ENCODE measurements at regions not wholly inside any gene's neighbourhood (a gene's known extent, or its start where the extent isn't known, plus 50 kb on each side); places are given as distances from the start of the nearest gene placed in this dataset.

DNA sequence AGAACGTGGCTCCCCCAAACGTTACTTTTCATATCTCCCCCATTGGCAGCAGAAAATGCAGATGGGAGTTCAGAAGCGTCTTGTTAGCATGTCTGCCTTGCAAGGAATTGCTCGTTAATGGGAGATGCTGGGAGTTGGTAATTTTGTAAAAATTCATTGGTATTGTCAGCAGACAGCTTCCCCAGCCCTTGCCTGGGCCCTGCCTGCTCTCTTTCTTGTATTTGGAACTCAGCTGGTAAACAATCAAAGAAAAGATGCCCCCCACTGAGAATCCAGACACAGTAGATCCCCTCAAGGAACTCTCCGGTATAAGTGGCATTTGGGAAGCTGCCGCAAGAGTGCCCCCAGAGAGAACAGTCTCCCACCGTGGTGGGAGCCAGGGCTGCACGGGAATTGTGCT is 94.4 kb upstream of the IGSF21 start:
- H3K9me3 ChIP-seq = no peaks in the 10 kb centered on the region
- TF ChIP-seq, protein P1, sequence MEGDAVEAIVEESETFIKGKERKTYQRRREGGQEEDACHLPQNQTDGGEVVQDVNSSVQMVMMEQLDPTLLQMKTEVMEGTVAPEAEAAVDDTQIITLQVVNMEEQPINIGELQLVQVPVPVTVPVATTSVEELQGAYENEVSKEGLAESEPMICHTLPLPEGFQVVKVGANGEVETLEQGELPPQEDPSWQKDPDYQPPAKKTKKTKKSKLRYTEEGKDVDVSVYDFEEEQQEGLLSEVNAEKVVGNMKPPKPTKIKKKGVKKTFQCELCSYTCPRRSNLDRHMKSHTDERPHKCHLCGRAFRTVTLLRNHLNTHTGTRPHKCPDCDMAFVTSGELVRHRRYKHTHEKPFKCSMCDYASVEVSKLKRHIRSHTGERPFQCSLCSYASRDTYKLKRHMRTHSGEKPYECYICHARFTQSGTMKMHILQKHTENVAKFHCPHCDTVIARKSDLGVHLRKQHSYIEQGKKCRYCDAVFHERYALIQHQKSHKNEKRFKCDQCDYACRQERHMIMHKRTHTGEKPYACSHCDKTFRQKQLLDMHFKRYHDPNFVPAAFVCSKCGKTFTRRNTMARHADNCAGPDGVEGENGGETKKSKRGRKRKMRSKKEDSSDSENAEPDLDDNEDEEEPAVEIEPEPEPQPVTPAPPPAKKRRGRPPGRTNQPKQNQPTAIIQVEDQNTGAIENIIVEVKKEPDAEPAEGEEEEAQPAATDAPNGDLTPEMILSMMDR (IDR thresholded peaks at IDR 0.05; ENCODE audit: low read depth, low read length) = no peak
- no peaks in the 10 kb centered on the region for H3K4me1 ChIP-seq
- no peak for DNase-seq
- no peaks in the 10 kb centered on the region for H3K36me3 ChIP-seq
- H3K4me3 ChIP-seq (ENCODE audit: low read depth, low read length) = no peak overlapping the region
- no peaks in the 10 kb centered on the region for H3K27me3 ChIP-seq

DNA sequence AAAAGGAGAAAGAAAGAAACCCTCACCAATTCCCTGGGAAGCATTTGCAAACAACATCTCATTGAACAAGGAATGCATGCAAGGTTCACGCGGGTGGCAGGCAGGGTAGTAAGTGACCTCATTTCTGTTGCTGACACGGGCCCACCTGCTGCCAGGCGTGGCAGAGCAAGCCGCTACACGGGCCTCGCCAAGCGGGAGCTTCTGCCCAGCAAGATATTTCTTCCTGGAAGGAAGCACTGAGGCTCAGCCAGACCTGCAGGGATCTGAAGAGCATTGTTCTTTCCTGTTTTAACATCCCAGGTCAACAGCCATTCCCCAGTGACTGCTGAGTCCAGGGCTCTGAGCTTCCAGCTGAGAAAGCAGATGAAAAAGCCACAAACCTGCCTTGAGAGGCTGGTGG is 91.9 kb upstream of the IGSF21 start:
- TF ChIP-seq, protein P1 (IDR thresholded peaks at IDR 0.05; ENCODE audit: low read depth, low read length) = no peak
- no peaks in the 10 kb centered on the region for H3K36me3 ChIP-seq
- H3K9me3 ChIP-seq = no peaks in the 10 kb centered on the region
- no peaks in the 10 kb centered on the region; the same call in 1 of the 2 replicates for H3K27me3 ChIP-seq
- no peak overlapping the region for H3K4me3 ChIP-seq (ENCODE audit: low read depth, low read length)
- no peaks in the 10 kb centered on the region for H3K4me1 ChIP-seq
- no peak for DNase-seq

DNA sequence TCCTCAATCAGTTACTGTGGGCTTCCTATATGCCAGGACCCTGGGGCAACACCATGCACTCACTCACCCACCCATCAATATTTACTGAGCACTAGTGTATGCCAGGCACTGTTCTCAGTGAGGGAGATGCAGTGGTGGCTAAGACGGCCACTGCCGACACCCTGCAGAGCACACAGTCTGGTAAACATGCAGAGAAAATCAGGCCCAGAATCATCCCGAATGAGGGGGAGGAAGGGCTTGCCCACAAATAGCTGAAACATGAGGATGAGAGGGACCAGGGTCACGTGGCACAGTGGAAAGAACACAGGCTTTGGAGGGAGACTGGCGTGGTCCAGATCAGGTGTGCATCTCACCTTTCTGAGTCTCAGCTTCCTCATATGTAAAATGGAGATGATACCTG is 89.2 kb upstream of the IGSF21 start:
- no peaks in the 10 kb centered on the region for H3K9me3 ChIP-seq
- no peaks in the 10 kb centered on the region for H3K4me1 ChIP-seq
- DNase-seq = no peak
- peaks cover 6% of the 10 kb centered on the region for H3K27me3 ChIP-seq
- TF ChIP-seq, protein P1 (IDR thresholded peaks at IDR 0.05; ENCODE audit: low read depth, low read length) = no peak
- H3K4me3 ChIP-seq (ENCODE audit: low read depth, low read length) = no peak overlapping the region
- no peaks in the 10 kb centered on the region for H3K36me3 ChIP-seq

DNA sequence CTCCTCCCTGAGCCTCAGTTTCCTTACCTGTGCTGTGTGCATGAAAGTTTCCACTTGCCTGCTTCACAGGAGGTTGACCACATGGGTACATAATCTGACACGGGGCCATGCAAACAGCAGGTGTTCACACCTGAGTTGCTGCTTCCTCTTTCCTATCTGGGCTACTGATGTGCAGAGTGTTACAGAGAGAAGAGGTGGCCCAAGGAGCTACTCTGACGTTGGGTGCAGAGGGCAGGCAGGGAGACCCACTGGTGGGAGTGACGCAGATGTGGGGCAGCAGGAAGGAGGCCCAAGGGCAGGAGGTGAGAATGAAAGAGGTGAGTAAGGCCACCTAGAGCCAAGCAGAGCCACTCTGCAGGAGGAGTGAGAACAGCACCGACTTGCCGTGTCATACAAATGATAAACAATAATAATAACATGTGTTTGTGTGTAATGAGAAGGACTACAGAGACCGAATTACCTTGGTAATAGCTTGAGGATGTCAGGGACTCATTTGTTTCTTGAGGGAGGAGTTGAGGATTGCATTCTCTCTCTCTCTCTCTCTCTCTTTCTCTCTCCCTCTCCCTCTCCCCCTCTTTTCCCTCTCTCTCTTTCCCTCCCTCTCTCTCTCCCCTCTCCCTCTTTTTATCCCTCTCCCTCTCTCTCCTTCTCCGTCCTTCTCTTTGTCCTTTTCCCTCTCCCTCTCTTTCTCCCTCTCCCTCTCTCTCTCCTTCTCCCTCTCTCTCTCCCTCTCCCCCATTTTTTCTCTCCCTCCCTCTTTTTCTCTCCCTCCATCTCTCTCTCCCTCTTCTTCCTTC is 87.4 kb upstream of the IGSF21 start:
- no peaks in the 10 kb centered on the region for H3K9me3 ChIP-seq
- TF ChIP-seq, protein P1 (IDR thresholded peaks at IDR 0.05; ENCODE audit: low read depth, low read length) = no peak
- H3K27me3 ChIP-seq = peaks cover 6% of the 10 kb centered on the region
- H3K4me1 ChIP-seq = no peaks in the 10 kb centered on the region
- no peaks in the 10 kb centered on the region for H3K36me3 ChIP-seq
- H3K4me3 ChIP-seq (ENCODE audit: low read depth, low read length) = no peak overlapping the region
- DNase-seq = no peak

DNA sequence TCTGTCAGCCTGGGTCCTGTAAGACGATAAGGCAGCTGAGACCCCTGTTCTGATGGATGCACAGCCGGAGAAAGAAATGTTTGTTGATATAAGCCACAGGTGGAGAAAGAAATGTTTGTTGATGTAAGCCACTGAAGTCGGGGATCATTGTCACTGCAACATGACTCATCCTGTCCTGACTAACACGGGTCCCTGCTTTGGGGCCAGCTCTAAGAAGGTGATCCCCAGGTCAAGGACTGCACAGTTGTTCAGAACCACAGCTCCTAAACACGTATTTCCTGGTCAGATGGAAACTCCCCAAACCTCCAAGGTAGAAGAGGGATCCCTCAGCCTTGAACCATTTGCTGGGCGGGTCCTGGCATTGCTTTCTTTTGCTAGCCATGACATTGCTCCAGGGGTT is 86.4 kb upstream of the IGSF21 start:
- no peak for DNase-seq
- H3K4me3 ChIP-seq (ENCODE audit: low read depth, low read length) = no peak overlapping the region
- H3K4me1 ChIP-seq = no peaks in the 10 kb centered on the region
- no peaks in the 10 kb centered on the region for H3K36me3 ChIP-seq
- TF ChIP-seq, protein P1 (IDR thresholded peaks at IDR 0.05; ENCODE audit: low read depth, low read length) = no peak
- peaks cover 6% of the 10 kb centered on the region for H3K27me3 ChIP-seq
- no peaks in the 10 kb centered on the region for H3K9me3 ChIP-seq

DNA sequence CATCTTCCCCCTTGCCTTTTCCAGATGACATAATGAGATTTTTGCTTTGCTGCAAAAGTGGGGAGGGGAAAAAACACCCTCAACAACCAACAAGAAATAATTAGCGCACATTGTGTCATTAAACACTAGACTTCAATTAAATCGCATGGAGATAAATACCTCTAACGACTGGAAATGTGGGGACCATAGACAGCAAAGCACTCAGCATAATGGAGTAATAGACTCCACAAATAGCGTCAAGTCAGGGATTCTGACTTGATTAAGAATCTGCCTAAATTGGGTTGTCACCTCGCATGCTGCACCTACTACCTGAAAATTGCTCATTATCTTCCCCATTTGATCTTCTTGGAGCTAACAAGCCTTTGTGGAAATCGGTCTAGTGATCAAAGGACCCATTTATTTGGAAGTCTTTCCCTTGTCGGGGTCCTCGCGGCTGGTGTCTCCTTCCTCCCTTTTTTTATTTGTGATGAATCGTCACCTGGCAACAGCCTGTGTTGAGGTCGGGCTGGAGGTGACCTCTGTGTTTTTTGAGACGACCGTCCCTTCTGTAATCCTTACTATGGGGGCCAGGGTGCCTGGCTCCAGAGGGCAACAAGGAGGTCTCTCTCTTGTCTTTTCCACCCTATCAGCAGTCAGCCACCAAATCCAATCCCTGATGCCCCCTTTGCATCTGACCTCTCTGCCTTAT is 75.3 kb upstream of the IGSF21 start:
- no peaks in the 10 kb centered on the region for H3K36me3 ChIP-seq
- no peak overlapping the region for H3K4me3 ChIP-seq (ENCODE audit: low read depth, low read length)
- H3K27me3 ChIP-seq = no peaks in the 10 kb centered on the region
- H3K9me3 ChIP-seq = no peaks in the 10 kb centered on the region
- no peak for DNase-seq
- H3K4me1 ChIP-seq = no peaks in the 10 kb centered on the region
- TF ChIP-seq, protein P1 (IDR thresholded peaks at IDR 0.05; ENCODE audit: low read depth, low read length) = no peak
